ENCODE measurements at regions not wholly inside any gene's neighbourhood (a gene's known extent, or its start where the extent isn't known, plus 50 kb on each side); places are given as distances from the start of the nearest gene placed in this dataset.

DNA sequence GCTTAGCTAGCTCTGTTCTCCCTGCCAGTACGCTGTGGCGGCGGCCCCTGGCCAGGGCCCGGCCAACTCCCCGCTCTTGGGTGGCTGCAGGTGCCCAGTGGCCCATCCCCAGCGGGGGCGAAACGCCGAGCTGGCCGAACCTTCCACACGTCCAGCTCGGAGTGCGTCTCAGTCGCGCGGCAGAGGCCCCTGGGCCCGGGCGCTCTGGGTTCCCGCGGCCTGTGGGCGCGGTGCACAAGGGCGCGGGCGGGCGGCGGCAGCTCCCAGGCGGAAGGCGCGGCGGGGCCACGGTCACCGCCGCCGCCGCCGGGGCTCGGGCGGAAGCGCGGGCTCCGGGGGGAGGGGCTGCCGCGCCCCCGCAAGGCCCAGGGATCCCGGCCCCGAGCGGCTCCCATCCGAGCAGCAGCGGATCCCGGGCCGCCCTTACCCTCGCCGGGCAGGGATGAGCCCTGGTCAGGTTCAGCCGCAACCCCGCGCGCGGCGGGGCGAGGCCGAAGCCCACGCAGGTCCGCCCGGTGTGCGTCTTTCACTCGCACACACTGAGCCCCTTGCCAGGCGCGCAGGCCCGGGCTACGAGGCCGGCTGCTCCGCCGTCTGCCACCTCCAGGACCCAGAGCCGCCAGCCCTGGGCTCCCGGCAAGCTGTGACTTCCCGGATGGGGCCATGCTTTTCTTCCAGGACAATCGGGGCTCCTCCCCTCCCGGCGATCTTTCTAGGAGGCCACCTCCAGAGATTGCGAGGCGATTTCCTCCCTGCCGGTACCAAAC lies 54.2 kb downstream of the CCDC54 start:
- intact Hi-C loops (cut with DNase I; ENCODE audit: low total_unique reads), result loop anchor here (5.0 kb wide), 1 partner anchor 91 kb away; the partner anchor contains the start of gene BBX
- Histone ChIP-seq H3K36me3 (ENCODE audit: low read depth, missing control alignments) (no peaks in the 10 kb centered on the region), H3K4me3 (peak overlapping the region; percentile 66 to 68), H3K4me1 (peaks cover 6% of the 10 kb centered on the region), H3K27me3 (no peaks in the 10 kb centered on the region), H3K9me3 (no peaks in the 10 kb centered on the region), H3K27ac (peak overlapping the region; percentile 82 to 97)
- 0% methylated on average over 11 to 51 of the region's 83 CpGs for WGBS, 2 donors
- TF ChIP-seq CTCF (IDR thresholded peaks at IDR 0.05) (peak in 1 of 3 experiments; percentile 5), POLR2A (IDR thresholded peaks at IDR 0.05) (no peak)
- DNase-seq, result peak; percentile 85

DNA sequence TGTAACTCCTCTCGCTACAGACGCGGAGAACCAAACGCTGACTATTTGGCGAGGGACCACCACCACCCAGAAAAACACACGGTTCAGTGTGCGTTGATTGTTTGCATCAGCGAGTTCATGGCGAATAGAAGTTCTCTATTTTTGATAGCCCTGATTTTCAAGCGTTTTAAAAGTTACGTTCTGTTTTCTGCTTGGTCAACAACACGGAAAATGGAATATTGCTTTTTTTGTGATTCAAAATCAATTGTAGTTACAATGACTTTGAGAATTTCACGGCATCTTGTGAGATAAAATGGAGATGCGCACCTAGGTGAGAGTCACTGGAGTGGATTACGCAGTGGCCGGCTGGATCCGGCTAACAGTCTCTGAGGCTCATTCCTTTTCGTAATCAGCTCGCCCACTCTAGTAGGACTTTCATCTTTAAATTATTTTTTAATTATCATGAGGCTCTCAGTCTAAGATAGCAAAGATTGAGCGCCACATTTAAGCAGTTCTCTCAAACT lies 54.8 kb downstream of the CCDC54 start:
- H3K27me3 ChIP-seq, result no peaks in the 10 kb centered on the region
- no peaks in the 10 kb centered on the region for H3K36me3 ChIP-seq (ENCODE audit: low read depth, missing control alignments)
- peaks cover 6% of the 10 kb centered on the region for H3K4me1 ChIP-seq
- no peaks in the 10 kb centered on the region for H3K9me3 ChIP-seq
- intact Hi-C loops (cut with DNase I; ENCODE audit: low total_unique reads), result loop anchor here (5.0 kb wide), 1 partner anchor 90 kb away; the partner anchor contains the start of gene BBX
- 2 to 3% methylated on average over 20 of the region's 20 CpGs for WGBS, 2 donors
- peak overlapping the region; percentile 82 to 97 for H3K27ac ChIP-seq
- H3K4me3 ChIP-seq, result peak overlapping the region; percentile 66 to 68
- TF ChIP-seq CTCF (IDR thresholded peaks at IDR 0.05) (no peak), POLR2A (IDR thresholded peaks at IDR 0.05) (no peak)
- DNase-seq, result peak; percentile 63

GRCh38 chr3:107432646-107433045 lies 55.4 kb downstream of the CCDC54 start:
- Histone ChIP-seq H3K9me3 (no peaks in the 10 kb centered on the region), H3K27me3 (no peaks in the 10 kb centered on the region), H3K4me1 (peaks cover 6% of the 10 kb centered on the region), H3K36me3 (ENCODE audit: low read depth, missing control alignments) (no peaks in the 10 kb centered on the region), H3K27ac (peak overlapping the region; percentile 82 to 97), H3K4me3 (peak overlapping the region in 1 of 2 donors; percentile 68)
- WGBS, 2 donors, result 52 to 53% methylated on average over 8 of the region's 8 CpGs
- intact Hi-C loops (cut with DNase I; ENCODE audit: low total_unique reads), result loop anchor here (5.0 kb wide), 1 partner anchor 90 kb away; the partner anchor contains the start of gene BBX
- DNase-seq, result no peak
- TF ChIP-seq CTCF (IDR thresholded peaks at IDR 0.05) (no peak), POLR2A (IDR thresholded peaks at IDR 0.05) (no peak)

- no peak for TF ChIP-seq POLR2A (IDR thresholded peaks at IDR 0.05)
- no peak for TF ChIP-seq CTCF (IDR thresholded peaks at IDR 0.05)
- no peak for DNase-seq
- Histone ChIP-seq H3K9me3 (no peaks in the 10 kb centered on the region), H3K36me3 (ENCODE audit: low read depth, missing control alignments) (no peaks in the 10 kb centered on the region), H3K4me1 (peaks cover 14% of the 10 kb centered on the region), H3K4me3 (no peak overlapping the region), H3K27ac (no peak overlapping the region), H3K27me3 (no peaks in the 10 kb centered on the region)
- intact Hi-C loops (cut with DNase I; ENCODE audit: low total_unique reads), result no loop called here
Measured at GRCh38 chr3:107436029-107436428, 58.8 kb downstream of the CCDC54 start.
